Neural cell (in vitro differentiated cells): ENCODE measurements at regions not wholly inside any gene's neighbourhood (a gene's known extent, or its start where the extent isn't known, plus 50 kb on each side); places are given as distances from the start of the nearest gene placed in this dataset.

ENCODE experiments used
- H2AFZ ChIP-seq: fragments of 200-600, 300-800 bp; sonication (generic), shearing (Covaris generic); 2 replicates; pipeline ENCODE4 v1.6.0; 2014; ENCODE audit warnings: low read depth, mild to moderate bottlenecking, antibody characterized with exemption, low read length, moderate library complexity
- H3F3A ChIP-seq: fragments of 200-600 bp; shearing (Covaris generic); 2 replicates; pipeline ENCODE4 v1.6.1; 2016; ENCODE audit warnings: mild to moderate bottlenecking, moderate library complexity, mixed read lengths, antibody characterized with exemption, low read length; ENCODE audit not compliant: insufficient read depth, poor library complexity, severe bottlenecking
- H3K27ac ChIP-seq: fragments of 200-600, 300-800 bp; sonication (generic), shearing (Covaris generic); 2 replicates; pipeline ENCODE4 v1.5.1; 2014; ENCODE audit warnings: mild to moderate bottlenecking, low read length, moderate library complexity
- H3K27me3 ChIP-seq: fragments of 300-800, 200-600 bp; sonication (generic), shearing (Covaris generic); 2 replicates; pipeline ENCODE4 v1.6.0; 2014; ENCODE audit warnings: mild to moderate bottlenecking, low read depth, low read length, moderate library complexity; ENCODE audit not compliant: insufficient read depth
- H3K36me3 ChIP-seq: fragments of 300-800, 200-600 bp; sonication (generic), shearing (Covaris generic); 2 replicates; pipeline ENCODE4 v1.5.1; 2014; ENCODE audit warnings: mild to moderate bottlenecking, antibody characterized with exemption, low read length, moderate library complexity; ENCODE audit not compliant: insufficient read depth
- H3K4me2 ChIP-seq: fragments of 300-800, 200-600 bp; sonication (generic), shearing (Covaris generic); 2 replicates; pipeline ENCODE4 v1.6.0; 2014; ENCODE audit warnings: mild to moderate bottlenecking, low read length
- H3K4me3 ChIP-seq: fragments of 300-800, 200-600 bp; sonication (generic), shearing (Covaris generic); 2 replicates; pipeline ENCODE4 v1.5.1; 2014; ENCODE audit warnings: mild to moderate bottlenecking, low read length, moderate library complexity
- H3K79me2 ChIP-seq: fragments of 200-600 bp; shearing (Covaris generic); replicated peaks from 2 replicates; pipeline ENCODE4 v1.6.0; 2014; ENCODE audit warnings: mild to moderate bottlenecking, low read length, moderate library complexity; ENCODE audit not compliant: insufficient read depth
- H3K9ac ChIP-seq: fragments of 300-800, 200-600 bp; sonication (generic), shearing (Covaris generic); 2 replicates; pipeline ENCODE4 v1.6.1; 2016; ENCODE audit warnings: mild to moderate bottlenecking, low read length, mixed read lengths
- H3K9me2 ChIP-seq: fragments of 200-600 bp; shearing (Covaris generic); 2 replicates; pipeline ENCODE4 v1.6.1; 2016; ENCODE audit warnings: mild to moderate bottlenecking, low read length, mixed read lengths; ENCODE audit not compliant: insufficient read depth
- H3K9me3 ChIP-seq: fragments of 200-600, 300-800 bp; sonication (generic), shearing (Covaris generic); 2 replicates; pipeline ENCODE4 v1.6.1; 2016; ENCODE audit warnings: mild to moderate bottlenecking, mixed run types, low read length, moderate library complexity, mixed read lengths
- H4K20me1 ChIP-seq: fragments of 200-600 bp; shearing (Covaris generic); 2 replicates; pipeline ENCODE4 v1.6.1; 2016; ENCODE audit warnings: mild to moderate bottlenecking, mixed run types; ENCODE audit not compliant: insufficient read depth
- CTCF ChIP-seq: fragments of 450-650 bp; IDR thresholded peaks from 2 replicates; pipeline ENCODE4 v1.5.1; 2014; ENCODE audit warnings: antibody characterized with exemption, mild to moderate bottlenecking, moderate library complexity; ENCODE audit not compliant: poor library complexity, severe bottlenecking
- EP300 ChIP-seq: fragments of 450-650 bp; conservative IDR thresholded peaks from 2 replicates; pipeline ENCODE4 v1.6.1; 2014; ENCODE audit warnings: antibody characterized with exemption, mild to moderate bottlenecking, moderate library complexity; ENCODE audit not compliant: poor library complexity, severe bottlenecking
- EZH2 ChIP-seq: fragments of 200-600, 300-800 bp; shearing (Covaris generic), sonication (generic); IDR thresholded peaks from 2 replicates; pipeline ENCODE4 v1.6.1; 2014; ENCODE audit warnings: antibody characterized with exemption, low read length, borderline replicate concordance, mild to moderate bottlenecking; ENCODE audit not compliant: insufficient read depth, poor library complexity, severe bottlenecking
- MXI1 ChIP-seq: fragments of 450-650 bp; conservative IDR thresholded peaks from 2 replicates; pipeline ENCODE4 v1.6.1; 2014; ENCODE audit warnings: antibody characterized with exemption, mild to moderate bottlenecking; ENCODE audit not compliant: poor library complexity, severe bottlenecking
- POLR2AphosphoS5 ChIP-seq: IDR thresholded peaks from 2 replicates; pipeline ENCODE4 v1.6.1; 2012
- RAD21 ChIP-seq: fragments of 450-650 bp; conservative IDR thresholded peaks from 2 replicates; pipeline ENCODE4 v1.6.1; 2014; ENCODE audit warnings: antibody characterized with exemption, mild to moderate bottlenecking, moderate library complexity
- REST ChIP-seq: IDR thresholded peaks from 2 replicates; pipeline ENCODE4 v1.6.1; 2012; ENCODE audit warnings: borderline replicate concordance
- SMC3 ChIP-seq: fragments of 450-650 bp; conservative IDR thresholded peaks from 2 replicates; pipeline ENCODE4 v1.6.1; 2014; ENCODE audit warnings: antibody characterized with exemption, mild to moderate bottlenecking, moderate library complexity; ENCODE audit not compliant: poor library complexity
- TAF1 ChIP-seq: IDR thresholded peaks from 2 replicates; pipeline ENCODE4 v1.6.1; 2012; ENCODE audit warnings: low read depth

DNA sequence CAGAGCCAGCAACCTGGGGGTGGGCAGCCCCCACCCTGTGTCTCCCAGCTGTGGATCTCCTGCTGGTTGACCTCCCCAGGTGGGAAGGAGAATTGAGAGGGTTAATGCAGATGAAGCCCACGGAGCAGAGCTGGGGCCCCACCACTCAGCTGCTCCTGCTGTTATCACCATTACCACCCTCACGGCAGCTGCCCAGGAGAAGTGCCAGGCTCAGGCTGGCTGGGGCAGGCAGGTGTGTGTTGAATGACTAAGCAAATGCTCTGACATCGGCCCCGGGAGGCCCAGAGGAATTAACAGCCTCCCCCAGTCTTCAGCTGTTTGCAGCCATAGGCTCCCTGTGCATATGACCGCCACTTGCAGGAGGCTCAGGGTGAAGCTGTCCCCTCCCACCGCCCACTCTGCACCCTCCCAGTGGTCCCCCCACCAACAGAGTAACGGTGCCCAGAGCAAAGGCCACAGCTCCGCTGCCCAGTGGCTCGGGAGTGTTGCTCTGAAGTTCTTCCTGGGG is 133.8 kb downstream of the CPZ start:
- Histone ChIP-seq H3K36me3 (no peaks in the 10 kb centered on the region), H3K79me2 (no peaks in the 10 kb centered on the region)

GRCh38 chr4:8725845-8726244 is 133.3 kb downstream of the CPZ start:
- Histone ChIP-seq H4K20me1 (no peaks in the 10 kb centered on the region), H2AFZ (no peak overlapping the region), H3K4me3 (no peak overlapping the region), H3K36me3 (no peaks in the 10 kb centered on the region), H3K27ac (no peak overlapping the region), H3K4me2 (no peak overlapping the region), H3K9me2 (no peaks in the 10 kb centered on the region), H3K9me3 (no peaks in the 10 kb centered on the region), H3K27me3 (no peaks in the 10 kb centered on the region), H3F3A (no peaks in the 10 kb centered on the region), H3K79me2 (no peaks in the 10 kb centered on the region), H3K9ac (no peak overlapping the region)
- no peak for TF ChIP-seq EZH2
- no peak for TF ChIP-seq TAF1
- no peak for TF ChIP-seq REST
- no peak for TF ChIP-seq EP300
- no peak for TF ChIP-seq MXI1
- no peak for TF ChIP-seq SMC3
- TF ChIP-seq RAD21, result no peak
- no peak for TF ChIP-seq CTCF
- no peak for TF ChIP-seq POLR2AphosphoS5

More for the DNA sequence above, 133.8 kb downstream of the CPZ start:
- Histone ChIP-seq H3K9ac (no peak overlapping the region), H2AFZ (no peak overlapping the region), H3K27me3 (no peaks in the 10 kb centered on the region), H3K27ac (no peak overlapping the region), H3K9me2 (no peaks in the 10 kb centered on the region), H3F3A (no peaks in the 10 kb centered on the region), H3K4me3 (no peak overlapping the region), H4K20me1 (no peaks in the 10 kb centered on the region), H3K9me3 (no peaks in the 10 kb centered on the region), H3K4me2 (no peak overlapping the region)
- TF ChIP-seq EP300, result no peak
- TF ChIP-seq CTCF, result no peak
